ENCODE measurements at regions not wholly inside any gene's neighbourhood (a gene's known extent, or its start where the extent isn't known, plus 50 kb on each side); places are given as distances from the start of the nearest gene placed in this dataset.

- no peak for DNase-seq (ENCODE audit: low read depth in 2 of 2)
These were observed 407.7 kb upstream of the C2CD4B start for GRCh38 chr15:62572797-62573196.

- no peak for DNase-seq (ENCODE audit: low read depth in 2 of 2)
These were observed 408.8 kb upstream of the C2CD4B start for GRCh38 chr15:62573876-62574275.

GRCh38 chr15:62578546-62578945 lies 413.5 kb upstream of the C2CD4B start:
- no peak for DNase-seq (ENCODE audit: low read depth in 2 of 2)

- DNase-seq (ENCODE audit: low read depth in 2 of 2): no peak
These were observed 413.9 kb upstream of the C2CD4B start for GRCh38 chr15:62578960-62579359.

- DNase-seq (ENCODE audit: low read depth in 2 of 2): no peak
These were observed 414.8 kb upstream of the C2CD4B start for GRCh38 chr15:62579842-62580241.

- DNase-seq (ENCODE audit: low read depth in 2 of 2): no peak
These were observed 417.5 kb upstream of the C2CD4B start for GRCh38 chr15:62582580-62582979.

GRCh38 chr15:62584301-62585235 lies 419.5 kb upstream of the C2CD4B start:
- DNase-seq (ENCODE audit: low read depth in 2 of 2): no peak

GRCh38 chr15:62588938-62589670 lies 424.0 kb upstream of the C2CD4B start:
- no peak for DNase-seq (ENCODE audit: low read depth in 2 of 2)

GRCh38 chr15:62591842-62592838 lies 427.1 kb upstream of the C2CD4B start:
- DNase-seq (ENCODE audit: low read depth in 2 of 2): no peak

GRCh38 chr15:62592920-62593319 lies 427.8 kb upstream of the C2CD4B start:
- DNase-seq (ENCODE audit: low read depth in 2 of 2): no peak

- no peak for DNase-seq (ENCODE audit: low read depth in 2 of 2)
These were observed 428.8 kb upstream of the C2CD4B start for GRCh38 chr15:62593681-62594399.

- no peak for DNase-seq (ENCODE audit: low read depth in 2 of 2)
These were observed 433.1 kb upstream of the C2CD4B start for GRCh38 chr15:62598217-62598616.

GRCh38 chr15:62599791-62600777 lies 435.0 kb upstream of the C2CD4B start:
- DNase-seq (ENCODE audit: low read depth in 2 of 2): no peak

GRCh38 chr15:62601777-62602545 lies 436.9 kb upstream of the C2CD4B start:
- DNase-seq (ENCODE audit: low read depth in 2 of 2): no peak

GRCh38 chr15:62603742-62604141 lies 438.7 kb upstream of the C2CD4B start:
- DNase-seq (ENCODE audit: low read depth in 2 of 2): no peak

- no peak for DNase-seq (ENCODE audit: low read depth in 2 of 2)
These were observed 437.3 kb upstream of the TPM1 start for GRCh38 chr15:62605282-62605681.

GRCh38 chr15:62606376-62607113 lies 436.0 kb upstream of the TPM1 start:
- DNase-seq (ENCODE audit: low read depth in 2 of 2): no peak

GRCh38 chr15:62607114-62607462 lies 435.5 kb upstream of the TPM1 start:
- no peak for DNase-seq (ENCODE audit: low read depth in 2 of 2)
